ENCODE measurements at regions not wholly inside any gene's neighbourhood (a gene's known extent, or its start where the extent isn't known, plus 50 kb on each side); places are given as distances from the start of the nearest gene placed in this dataset.

- TF ChIP-seq, protein P1, sequence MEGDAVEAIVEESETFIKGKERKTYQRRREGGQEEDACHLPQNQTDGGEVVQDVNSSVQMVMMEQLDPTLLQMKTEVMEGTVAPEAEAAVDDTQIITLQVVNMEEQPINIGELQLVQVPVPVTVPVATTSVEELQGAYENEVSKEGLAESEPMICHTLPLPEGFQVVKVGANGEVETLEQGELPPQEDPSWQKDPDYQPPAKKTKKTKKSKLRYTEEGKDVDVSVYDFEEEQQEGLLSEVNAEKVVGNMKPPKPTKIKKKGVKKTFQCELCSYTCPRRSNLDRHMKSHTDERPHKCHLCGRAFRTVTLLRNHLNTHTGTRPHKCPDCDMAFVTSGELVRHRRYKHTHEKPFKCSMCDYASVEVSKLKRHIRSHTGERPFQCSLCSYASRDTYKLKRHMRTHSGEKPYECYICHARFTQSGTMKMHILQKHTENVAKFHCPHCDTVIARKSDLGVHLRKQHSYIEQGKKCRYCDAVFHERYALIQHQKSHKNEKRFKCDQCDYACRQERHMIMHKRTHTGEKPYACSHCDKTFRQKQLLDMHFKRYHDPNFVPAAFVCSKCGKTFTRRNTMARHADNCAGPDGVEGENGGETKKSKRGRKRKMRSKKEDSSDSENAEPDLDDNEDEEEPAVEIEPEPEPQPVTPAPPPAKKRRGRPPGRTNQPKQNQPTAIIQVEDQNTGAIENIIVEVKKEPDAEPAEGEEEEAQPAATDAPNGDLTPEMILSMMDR (conservative IDR thresholded peaks at IDR 0.05; ENCODE audit: low read depth in 2 of 2), result no peak
- TF ChIP-seq STAT1 (IDR thresholded peaks at IDR 0.05; ENCODE audit: unreplicated experiment) (no peak), POLR2AphosphoS5 (IDR thresholded peaks at IDR 0.05; ENCODE audit: low read depth) (no peak), EZH2 (IDR thresholded peaks at IDR 0.05; ENCODE audit: low read depth, unreplicated experiment) (no peak), ZNF331 (CRISPR knock-in tag; IDR thresholded peaks at IDR 0.05; ENCODE audit: low read depth) (peak; percentile 32; the same call in 1 of the 2 replicates), EZH2phosphoT487 (IDR thresholded peaks at IDR 0.05; ENCODE audit: unreplicated experiment) (no peak)
These were observed 311.8 kb downstream of the UTP18 start for GRCh38 chr17:51572115-51572514.
